ENCODE measurements at regions not wholly inside any gene's neighbourhood (a gene's known extent, or its start where the extent isn't known, plus 50 kb on each side); places are given as distances from the start of the nearest gene placed in this dataset.

DNA sequence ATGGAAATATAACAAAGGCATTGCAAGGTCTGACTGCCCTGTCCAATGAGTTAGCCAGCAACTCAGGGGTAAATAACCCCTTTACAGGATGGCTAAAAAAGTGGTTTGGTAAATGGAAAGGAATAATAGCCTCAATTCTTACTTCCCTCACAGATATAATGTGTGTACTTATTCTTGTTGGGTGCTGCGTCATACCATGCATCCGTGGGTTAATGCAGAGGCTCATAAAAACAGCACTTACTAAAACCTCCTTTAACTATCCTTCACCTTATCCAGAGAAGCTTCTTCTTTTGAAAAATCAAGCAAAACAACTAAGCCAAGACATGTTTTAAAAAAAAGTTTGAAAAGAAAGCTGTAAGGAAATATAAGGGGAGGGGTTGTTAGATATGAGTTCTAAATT lies 301.0 kb downstream of the PAPSS1 start:
- no peak for TF ChIP-seq ARNT (IDR thresholded peaks at IDR 0.05)
- TF ChIP-seq, protein P1, sequence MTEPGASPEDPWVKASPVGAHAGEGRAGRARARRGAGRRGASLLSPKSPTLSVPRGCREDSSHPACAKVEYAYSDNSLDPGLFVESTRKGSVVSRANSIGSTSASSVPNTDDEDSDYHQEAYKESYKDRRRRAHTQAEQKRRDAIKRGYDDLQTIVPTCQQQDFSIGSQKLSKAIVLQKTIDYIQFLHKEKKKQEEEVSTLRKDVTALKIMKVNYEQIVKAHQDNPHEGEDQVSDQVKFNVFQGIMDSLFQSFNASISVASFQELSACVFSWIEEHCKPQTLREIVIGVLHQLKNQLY (CRISPR knock-in tag; conservative IDR thresholded peaks at IDR 0.05), result no peak
- TF ChIP-seq PURB (CRISPR knock-in tag; IDR thresholded peaks at IDR 0.05; ENCODE audit: low read depth), result no peak
- TF ChIP-seq NFIC (IDR thresholded peaks at IDR 0.05), result no peak

All from K562 (cell line).